Type B pancreatic cell (in vitro differentiated cells): ENCODE measurements at regions not wholly inside any gene's neighbourhood (a gene's known extent, or its start where the extent isn't known, plus 50 kb on each side); places are given as distances from the start of the nearest gene placed in this dataset.
"Not testable (repeated sequence)": the region's sequence is repeated elsewhere in the genome, so short reads cannot be mapped to it uniquely, and the experiment has no call there.

ENCODE experiments used
- DNase-seq: peaks from one replicate; pipeline ENCODE4 v3.0.0; 2021; ENCODE audit warnings: mixed read lengths; ENCODE audit not compliant: unreplicated experiment; ENCODE audit errors: extremely low spot score
- H3K27ac Mint-ChIP-seq: 2 replicates; pipeline ENCODE4 v1.8.0; 2021; ENCODE audit warnings: mild to moderate bottlenecking, mixed read lengths
- H3K27me3 Mint-ChIP-seq: 2 replicates; pipeline ENCODE4 v1.8.0; 2021; ENCODE audit warnings: mixed read lengths
- H3K36me3 Mint-ChIP-seq: 2 replicates; pipeline ENCODE4 v1.8.0; 2021; ENCODE audit warnings: mixed read lengths
- H3K4me1 Mint-ChIP-seq: one replicate; pipeline ENCODE4 v1.8.0; 2021; ENCODE audit warnings: mixed read lengths; ENCODE audit not compliant: unreplicated experiment
- H3K4me3 Mint-ChIP-seq: 2 replicates; pipeline ENCODE4 v1.8.0; 2021; ENCODE audit warnings: mild to moderate bottlenecking, mixed read lengths
- H3K9me3 Mint-ChIP-seq: 2 replicates; pipeline ENCODE4 v1.8.0; 2021; ENCODE audit warnings: mixed read lengths
- CTCF ChIP-seq: fragments of 200-600 bp; sonication (generic); conservative IDR thresholded peaks from 2 replicates; pipeline ENCODE4 v1.5.0; 2021; ENCODE audit warnings: antibody characterized with exemption, mild to moderate bottlenecking

- Mint-ChIP-seq H3K4me1 (peaks cover 7% of the 10 kb centered on the region), H3K9me3 (no peaks in the 10 kb centered on the region), H3K4me3 (no peak overlapping the region), H3K27ac (no peak overlapping the region), H3K27me3 (no peaks in the 10 kb centered on the region), H3K36me3 (no peaks in the 10 kb centered on the region)
- TF ChIP-seq CTCF = no peak
- DNase-seq = no peak
Measured at GRCh38 chr7:16091701-16092310, 329.5 kb downstream of the CRPPA start.

- Mint-ChIP-seq H3K4me1 (no peaks in the 10 kb centered on the region), H3K36me3 (no peaks in the 10 kb centered on the region), H3K27me3 (no peaks in the 10 kb centered on the region), H3K4me3 (no peak overlapping the region), H3K27ac (no peak overlapping the region), H3K9me3 (no peaks in the 10 kb centered on the region)
- TF ChIP-seq CTCF = no peak
- no peak for DNase-seq
Measured at GRCh38 chr7:16089801-16090200, 331.5 kb downstream of the CRPPA start.

- H3K27me3 Mint-ChIP-seq = no peaks in the 10 kb centered on the region
- DNase-seq = no peak
- H3K27ac Mint-ChIP-seq = no peak overlapping the region
- H3K36me3 Mint-ChIP-seq = no peaks in the 10 kb centered on the region
- no peak overlapping the region for H3K4me3 Mint-ChIP-seq
- no peaks in the 10 kb centered on the region for H3K4me1 Mint-ChIP-seq
- no peak for TF ChIP-seq CTCF
- H3K9me3 Mint-ChIP-seq = no peaks in the 10 kb centered on the region
Measured at GRCh38 chr7:16089191-16089590, 332.1 kb downstream of the CRPPA start.

- no peaks in the 10 kb centered on the region for H3K9me3 Mint-ChIP-seq
- no peaks in the 10 kb centered on the region for H3K36me3 Mint-ChIP-seq
- no peak for TF ChIP-seq CTCF
- H3K27me3 Mint-ChIP-seq = no peaks in the 10 kb centered on the region
- H3K27ac Mint-ChIP-seq = no peak overlapping the region
- DNase-seq = no peak
- H3K4me1 Mint-ChIP-seq = no peaks in the 10 kb centered on the region
- no peak overlapping the region for H3K4me3 Mint-ChIP-seq
Measured at GRCh38 chr7:16086743-16087142, 334.6 kb downstream of the CRPPA start.

GRCh38 chr7:16085780-16086179 lies 335.6 kb downstream of the CRPPA start:
- not testable (repeated sequence) for H3K27ac Mint-ChIP-seq, H3K4me1 Mint-ChIP-seq, DNase-seq, H3K27me3 Mint-ChIP-seq, H3K4me3 Mint-ChIP-seq, H3K9me3 Mint-ChIP-seq, H3K36me3 Mint-ChIP-seq

- TF ChIP-seq CTCF = no peak
- no peaks in the 10 kb centered on the region for H3K27me3 Mint-ChIP-seq
- no peak overlapping the region for H3K4me3 Mint-ChIP-seq
- no peaks in the 10 kb centered on the region for H3K9me3 Mint-ChIP-seq
- H3K27ac Mint-ChIP-seq = no peak overlapping the region
- H3K36me3 Mint-ChIP-seq = no peaks in the 10 kb centered on the region
- no peak for DNase-seq
- H3K4me1 Mint-ChIP-seq = no peaks in the 10 kb centered on the region
Measured at GRCh38 chr7:16084875-16085274, 336.5 kb downstream of the CRPPA start.
